OCI-LY1 (cell line): ENCODE measurements at regions not wholly inside any gene's neighbourhood (a gene's known extent, or its start where the extent isn't known, plus 50 kb on each side); places are given as distances from the start of the nearest gene placed in this dataset.

Source experiments
- CTCF ChIP-seq: fragments of 200-600 bp; sonication (generic), shearing (Covaris generic); IDR thresholded peaks from 2 replicates; pipeline ENCODE4 v1.5.1; 2017; ENCODE audit warnings: mild to moderate bottlenecking, antibody characterized with exemption, low read length, moderate library complexity, mixed read lengths
- EZH2 ChIP-seq: fragments of 200-600 bp; sonication (generic), shearing (Covaris generic); IDR thresholded peaks from 2 replicates; pipeline ENCODE4 v1.8.0; 2017; ENCODE audit warnings: borderline replicate concordance, mixed run types, mild to moderate bottlenecking, antibody characterized with exemption, low read length, moderate library complexity, mixed read lengths

- no peak for TF ChIP-seq CTCF
- TF ChIP-seq EZH2: no peak
These were observed 149.9 kb downstream of the FBXO8 start for GRCh38 chr4:174133551-174133950.
